ENCODE measurements at regions not wholly inside any gene's neighbourhood (a gene's known extent, or its start where the extent isn't known, plus 50 kb on each side); places are given as distances from the start of the nearest gene placed in this dataset.
A peak's percentile ranks its signal among the peaks of the same experiment; 100 is the strongest.
"Not testable (repeated sequence)": the region's sequence is repeated elsewhere in the genome, so short reads cannot be mapped to it uniquely, and the experiment has no call there.

GRCh38 chr5:6081727-6082210, 296.6 kb downstream of the MED10 start:
- peak; percentile 35 for DNase-seq (ENCODE audit: low read depth)

DNA sequence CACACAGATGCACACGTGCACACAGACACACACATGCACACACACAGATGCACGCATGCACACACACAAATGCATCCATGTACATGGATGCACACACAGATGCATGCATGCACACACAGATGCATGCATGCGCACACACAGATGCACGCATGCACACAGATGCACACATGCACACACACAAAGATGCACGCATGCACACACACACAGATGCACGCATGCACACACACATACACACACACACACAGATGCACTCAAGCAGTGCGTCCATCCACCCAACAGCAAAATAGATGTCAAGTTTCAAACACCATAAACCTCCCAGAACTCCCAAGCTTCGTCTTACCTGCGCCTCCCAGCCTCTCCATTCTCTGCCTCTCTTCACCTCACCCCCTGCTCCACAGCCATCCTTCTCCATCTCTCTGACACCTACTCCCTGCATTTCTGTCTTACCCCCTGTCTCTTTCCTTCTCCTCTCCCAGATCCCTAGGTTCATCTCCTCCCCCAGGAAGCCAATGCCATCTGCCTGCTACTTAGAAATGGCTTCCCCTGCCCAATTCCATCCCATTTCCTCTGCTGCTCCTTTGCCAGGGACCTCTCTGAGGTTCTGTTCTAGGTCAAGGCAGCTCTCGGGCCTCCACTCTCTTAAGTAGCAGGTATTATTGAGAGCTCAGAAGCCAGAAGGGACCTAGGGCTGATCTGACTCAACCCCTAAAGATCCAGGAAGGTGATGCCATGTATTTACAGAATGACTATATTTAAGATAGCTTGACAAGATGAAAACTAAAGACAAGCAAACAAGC, 297.2 kb downstream of the MED10 start:
- no peak for DNase-seq (ENCODE audit: low read depth)

- DNase-seq (ENCODE audit: low read depth) = no peak
These were observed 297.9 kb downstream of the MED10 start for GRCh38 chr5:6080436-6080835.

DNA sequence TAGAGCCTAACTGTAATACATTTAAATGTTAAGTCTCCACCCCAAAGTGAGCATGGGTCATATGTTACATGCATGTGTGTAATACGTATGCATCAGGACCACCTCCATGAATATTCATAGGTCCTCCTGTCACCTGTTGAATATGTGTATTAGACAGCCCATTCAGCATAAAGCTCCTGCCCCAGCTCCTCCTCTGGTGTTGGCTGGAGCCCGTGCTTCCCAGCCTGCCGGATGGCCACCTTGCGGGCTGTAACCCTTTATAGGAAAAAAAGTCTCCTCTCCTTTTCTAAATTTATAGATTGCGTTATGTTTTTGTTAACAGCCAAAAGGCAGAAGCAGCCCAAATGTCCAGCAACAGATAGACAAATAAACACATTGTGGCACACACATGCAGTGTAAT, 299.5 kb downstream of the MED10 start:
- DNase-seq (ENCODE audit: low read depth) = no peak

- DNase-seq (ENCODE audit: low read depth) = no peak
These were observed 301.8 kb downstream of the MED10 start for GRCh38 chr5:6076341-6077239.

DNA sequence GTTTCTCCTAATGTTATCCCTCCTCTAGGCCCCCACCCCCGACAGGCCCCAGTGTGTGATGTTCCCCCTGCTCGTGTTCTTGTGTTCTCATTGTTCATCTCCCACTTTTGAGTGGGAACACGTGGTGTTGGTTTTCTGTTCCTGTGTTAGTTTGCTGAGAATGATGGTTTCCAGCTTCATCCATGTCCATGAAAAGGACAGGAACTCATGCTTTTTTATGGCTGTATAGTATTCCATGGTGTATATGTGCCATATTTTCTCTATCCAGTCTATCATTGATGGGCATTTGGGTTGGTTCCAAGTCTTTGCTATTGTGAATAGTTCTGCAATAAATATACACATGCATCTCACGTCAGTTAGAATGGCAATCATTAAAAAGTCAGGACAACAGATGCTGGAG, 305.9 kb downstream of the MED10 start:
- DNase-seq (ENCODE audit: low read depth) = not testable (repeated sequence)

DNA sequence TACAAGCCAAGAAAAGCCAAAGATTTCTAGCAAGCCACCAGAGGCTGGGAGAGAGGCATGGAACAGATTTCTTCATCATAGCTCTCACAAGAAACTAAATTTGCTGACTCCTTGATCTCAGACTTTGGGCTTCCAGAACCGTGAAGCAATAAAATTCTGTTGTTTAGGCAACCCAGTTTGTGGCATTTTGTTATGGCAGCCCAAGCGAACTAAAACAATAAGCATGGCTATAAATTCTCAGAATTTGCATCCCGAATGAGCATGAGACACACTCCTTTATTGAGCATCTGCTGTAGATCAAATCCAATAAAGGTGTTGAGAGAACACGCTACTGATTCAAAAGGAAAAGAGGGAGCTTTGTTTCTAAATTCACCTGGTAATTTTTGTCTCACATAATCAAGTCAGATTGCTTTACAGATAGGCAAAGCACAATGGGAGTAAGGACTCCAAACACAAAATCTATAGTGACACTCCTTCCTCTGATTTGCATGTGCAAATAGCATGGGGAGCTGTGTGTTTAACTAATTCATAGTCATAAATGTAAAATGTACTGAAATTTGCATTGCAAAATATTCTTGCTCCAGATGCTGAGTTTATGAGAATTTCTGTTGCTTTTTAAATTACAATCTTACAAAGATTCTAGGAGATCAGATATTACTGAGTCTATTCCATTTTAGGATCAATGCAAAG, 308.7 kb downstream of the MED10 start:
- no peak for DNase-seq (ENCODE audit: low read depth)

DNA sequence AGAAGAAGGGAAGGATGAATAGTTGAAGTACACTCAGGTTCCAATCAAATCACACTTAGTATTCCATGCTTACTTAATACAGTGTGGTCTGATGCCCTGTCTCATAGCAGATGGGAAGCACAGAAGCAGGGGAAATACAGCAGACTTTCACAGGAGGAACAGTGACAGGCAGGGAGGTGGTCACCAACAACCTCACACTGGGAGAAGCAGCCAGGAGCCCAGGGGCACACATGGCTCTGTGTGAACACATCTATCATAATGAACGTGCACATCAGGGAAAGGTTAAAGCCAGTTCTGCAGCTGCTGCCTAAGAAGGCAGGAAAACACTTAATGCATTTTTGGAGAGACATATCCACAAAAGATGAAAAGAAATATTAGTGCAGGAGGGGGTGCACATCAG, 312.3 kb downstream of the MED10 start:
- no peak for DNase-seq (ENCODE audit: low read depth)

DNA sequence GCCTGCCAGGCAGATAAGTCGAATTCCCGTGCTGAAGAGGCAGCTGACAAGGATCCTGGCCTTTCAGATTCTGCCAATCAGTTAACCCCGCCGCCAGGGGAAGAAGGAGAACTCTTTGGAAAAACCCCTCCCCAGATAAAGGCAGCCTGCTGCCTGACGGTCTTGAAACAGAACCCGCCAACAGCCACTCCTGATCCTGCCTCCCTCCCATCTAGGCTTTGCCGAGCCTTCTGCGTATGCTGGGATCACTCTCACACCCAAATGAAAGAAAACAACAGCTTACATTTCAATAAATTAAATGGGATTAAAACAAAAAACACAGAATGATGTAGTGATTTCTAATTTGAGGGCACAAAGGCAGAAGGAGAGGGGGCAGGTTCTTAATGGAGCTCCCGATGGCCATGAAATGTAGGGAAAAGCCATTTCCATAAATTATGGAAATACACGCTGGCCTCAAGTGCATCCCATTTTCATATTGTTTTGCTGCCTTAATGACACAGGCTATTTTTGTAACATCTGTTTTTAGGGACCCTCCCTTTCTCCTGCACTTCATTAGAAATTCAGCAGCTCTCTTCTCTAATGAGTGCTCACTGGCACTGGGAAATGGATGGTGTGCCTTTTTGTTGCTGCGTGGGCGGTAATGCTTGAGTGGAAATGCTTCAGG, 319.1 kb downstream of the MED10 start:
- no peak for DNase-seq (ENCODE audit: low read depth)

DNA sequence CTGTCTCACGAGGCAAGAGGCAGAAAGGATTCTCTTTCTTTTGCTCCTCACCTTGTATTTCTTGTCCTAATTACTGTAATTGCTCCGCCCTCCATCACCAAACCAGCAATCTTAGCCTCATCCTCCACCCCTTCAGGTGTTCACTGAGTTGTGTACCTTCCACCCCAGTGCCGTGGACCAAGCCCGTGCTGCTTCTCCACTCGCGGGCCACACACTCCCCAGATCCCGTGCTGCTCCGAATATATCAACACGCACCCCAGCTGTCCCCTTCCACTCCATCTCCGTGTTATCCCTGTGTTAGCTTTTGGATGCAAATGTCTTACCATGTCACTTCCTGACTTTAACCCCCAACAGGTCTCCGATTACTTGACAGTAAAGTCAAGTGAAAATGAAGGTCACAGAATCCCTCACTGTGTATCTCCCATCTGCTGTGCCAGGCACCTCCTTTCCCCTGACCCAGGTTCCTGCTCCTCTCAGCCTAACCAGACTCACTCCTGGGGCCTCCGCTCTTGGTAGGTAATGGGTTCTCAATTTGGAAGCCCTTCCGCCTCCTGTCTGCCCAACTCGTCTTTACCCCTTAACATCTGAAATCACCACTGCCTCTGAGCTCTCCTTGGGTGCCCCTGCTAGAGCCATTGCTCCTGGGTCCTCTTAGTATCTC, 320.2 kb downstream of the MED10 start:
- DNase-seq (ENCODE audit: low read depth) = no peak

- DNase-seq (ENCODE audit: low read depth) = no peak
These were observed 322.1 kb downstream of the MED10 start for GRCh38 chr5:6056280-6056679.

DNA sequence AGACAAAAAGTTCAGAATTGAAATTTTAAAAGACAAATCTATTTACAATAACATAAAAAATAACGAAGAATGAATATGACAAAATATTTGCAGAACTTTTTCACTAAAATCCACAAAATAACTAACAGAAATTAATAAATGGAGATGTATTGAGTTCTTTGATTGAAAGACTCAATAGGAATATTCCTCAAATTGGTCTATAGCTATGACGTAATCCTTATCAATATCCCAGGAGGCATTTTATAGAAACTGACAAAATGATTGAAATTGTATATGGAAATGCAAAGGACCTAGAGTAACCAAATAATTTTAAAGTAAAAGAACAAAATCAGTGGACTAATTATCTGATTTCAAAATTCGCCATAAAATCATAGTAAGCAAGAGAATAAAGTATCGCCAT, 328.7 kb downstream of the MED10 start:
- DNase-seq (ENCODE audit: low read depth) = no peak

GRCh38 chr5:6048746-6049145, 329.6 kb downstream of the MED10 start:
- DNase-seq (ENCODE audit: low read depth) = no peak

GRCh38 chr5:6046296-6046967, 331.9 kb downstream of the MED10 start:
- no peak for DNase-seq (ENCODE audit: low read depth)

DNA sequence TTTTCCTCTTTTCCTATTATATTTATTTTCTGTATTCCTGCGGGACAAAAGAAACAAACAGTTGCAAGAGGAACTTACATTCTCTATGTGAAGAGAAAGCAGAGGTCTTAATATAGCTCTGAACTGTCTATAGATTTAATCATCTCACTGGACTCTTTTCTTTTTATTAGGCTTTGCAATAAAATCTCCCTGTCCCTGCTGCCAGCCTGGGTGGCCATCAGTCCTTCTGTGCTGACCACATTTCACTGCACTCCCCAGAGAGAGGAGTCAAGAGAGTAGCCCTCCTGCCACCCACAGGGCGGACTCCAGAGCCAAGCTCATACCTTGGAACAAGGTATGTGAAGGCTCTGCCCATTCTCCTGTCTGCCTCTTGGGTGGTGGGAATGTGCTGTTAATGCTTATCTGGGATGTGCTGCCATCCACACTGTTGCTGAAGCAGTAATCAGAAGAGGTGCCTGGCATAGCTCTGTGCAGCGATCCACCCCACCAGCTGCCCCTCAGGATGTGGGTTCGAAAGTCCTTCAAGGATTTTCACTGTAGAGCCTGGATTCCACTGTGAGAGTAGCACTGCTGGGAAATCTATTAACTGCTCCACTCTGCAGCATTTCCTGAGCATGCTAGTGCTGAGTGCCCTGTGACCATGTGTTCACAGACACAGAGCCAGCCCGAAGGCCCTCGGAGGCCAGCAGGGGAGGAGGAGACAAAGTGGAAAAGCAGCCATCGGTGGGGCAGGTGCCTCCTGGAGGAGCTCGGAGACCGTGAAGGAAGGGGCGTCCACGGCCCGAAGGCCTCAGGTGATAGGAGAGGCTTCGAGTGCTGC, 334.6 kb downstream of the MED10 start:
- no peak for DNase-seq (ENCODE audit: low read depth)

GRCh38 chr5:6041977-6042550, 336.3 kb downstream of the MED10 start:
- DNase-seq (ENCODE audit: low read depth) = no peak

DNA sequence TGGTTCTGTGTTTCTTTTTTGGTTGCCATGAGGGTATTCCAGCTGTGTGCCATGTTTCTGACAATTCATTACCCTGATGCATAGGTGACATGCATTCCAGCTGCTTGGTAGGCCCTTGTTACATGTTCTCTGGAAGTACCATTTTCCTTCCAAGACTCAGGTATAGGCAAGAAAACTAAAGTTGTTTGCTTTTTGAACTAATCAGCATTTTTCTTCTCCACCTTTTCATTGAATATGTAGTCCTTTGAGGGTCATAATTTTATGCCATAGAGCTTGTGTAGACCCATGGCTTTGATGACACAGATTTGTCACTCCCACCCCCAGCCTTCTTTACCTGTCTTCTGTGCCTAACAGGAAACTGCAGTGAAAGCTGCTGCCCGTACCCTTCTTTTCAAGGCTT, 339.2 kb downstream of the MED10 start:
- no peak for DNase-seq (ENCODE audit: low read depth)

- DNase-seq (ENCODE audit: low read depth) = no peak
These were observed 342.3 kb downstream of the MED10 start for GRCh38 chr5:6036006-6036405.

- no peak for DNase-seq (ENCODE audit: low read depth)
These were observed 348.5 kb downstream of the MED10 start for GRCh38 chr5:6029811-6030271.
